ENCODE measurements at regions not wholly inside any gene's neighbourhood (a gene's known extent, or its start where the extent isn't known, plus 50 kb on each side); places are given as distances from the start of the nearest gene placed in this dataset.
"Not testable (repeated sequence)": the region's sequence is repeated elsewhere in the genome, so short reads cannot be mapped to it uniquely, and the experiment has no call there.

DNA sequence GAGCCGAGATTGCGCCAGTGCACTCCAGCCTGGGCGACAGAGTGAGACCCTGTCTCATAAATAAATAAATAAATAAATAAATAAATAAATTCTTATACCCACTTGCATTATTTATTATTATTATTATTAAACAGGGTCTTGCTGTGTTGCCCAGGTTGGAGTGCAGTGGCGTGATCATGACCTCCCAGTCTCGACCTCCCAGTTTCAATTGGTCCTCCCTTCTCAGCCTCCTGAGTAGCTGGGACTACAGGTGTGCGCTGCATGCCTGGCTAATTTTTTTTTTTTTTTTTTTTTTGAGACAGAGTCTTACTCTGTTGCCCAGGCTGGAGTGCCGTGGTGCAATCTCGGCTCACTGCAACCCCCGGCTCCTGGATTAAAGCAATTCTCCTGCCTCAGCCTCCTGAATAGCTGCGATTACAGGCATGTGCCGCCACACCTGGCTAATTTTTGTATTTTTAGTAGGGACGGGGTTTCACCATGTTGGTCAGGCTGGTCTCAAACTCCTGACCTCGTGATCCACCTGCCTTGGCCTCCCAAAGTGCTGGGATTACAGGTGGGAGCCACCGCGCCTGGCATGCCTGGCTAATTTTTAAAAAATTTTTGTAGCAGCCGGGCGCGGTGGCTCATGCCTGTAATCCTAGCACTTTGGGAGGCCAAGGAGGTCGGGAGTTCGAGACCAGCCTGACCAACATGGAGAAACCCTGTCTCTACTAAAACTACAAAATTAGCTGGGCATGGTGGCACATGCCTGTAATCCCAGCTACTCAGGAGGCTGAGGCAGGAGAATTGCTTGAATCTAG lies 150.2 kb downstream of the SEC14L1 start:
- not testable (repeated sequence) for DNase-seq

DNA sequence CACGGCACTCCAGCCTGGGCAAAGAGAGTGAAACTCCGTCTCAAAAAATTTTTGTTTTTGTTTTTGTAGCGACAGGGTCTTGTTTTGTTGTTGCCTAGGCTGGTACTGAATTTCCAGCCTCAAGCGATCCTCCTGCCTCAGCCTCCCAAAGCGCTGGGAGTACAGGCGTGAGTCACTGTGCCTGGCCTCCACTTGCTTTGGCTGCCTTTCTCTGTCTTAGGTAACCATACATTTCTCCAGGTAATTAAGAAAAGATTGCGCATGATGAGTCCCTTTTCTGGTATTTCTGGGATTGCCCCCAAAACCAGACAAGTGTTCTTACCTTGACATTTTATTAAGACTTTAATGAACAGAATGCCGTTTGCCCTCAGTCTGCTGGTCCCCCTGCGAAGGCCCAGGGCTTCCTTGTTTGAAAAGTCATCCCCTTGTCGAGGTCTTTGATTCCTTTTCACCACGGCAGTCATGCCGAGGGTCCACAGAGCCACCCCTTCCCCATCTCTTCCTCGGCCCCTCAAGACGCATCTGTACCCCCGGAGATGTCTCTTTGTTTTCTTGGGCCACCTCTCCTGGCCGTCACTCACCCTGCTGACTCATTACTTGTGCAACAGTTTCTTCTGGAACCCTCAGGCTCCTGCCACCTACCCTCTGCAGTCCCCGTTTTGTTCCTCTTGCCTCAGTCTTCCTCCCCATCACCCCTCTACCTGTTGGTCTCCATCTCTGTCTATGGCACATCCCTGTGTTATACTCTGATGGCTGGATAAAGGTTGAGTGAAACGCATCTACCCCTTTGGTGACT lies 151.0 kb downstream of the SEC14L1 start:
- no peak for DNase-seq

DNA sequence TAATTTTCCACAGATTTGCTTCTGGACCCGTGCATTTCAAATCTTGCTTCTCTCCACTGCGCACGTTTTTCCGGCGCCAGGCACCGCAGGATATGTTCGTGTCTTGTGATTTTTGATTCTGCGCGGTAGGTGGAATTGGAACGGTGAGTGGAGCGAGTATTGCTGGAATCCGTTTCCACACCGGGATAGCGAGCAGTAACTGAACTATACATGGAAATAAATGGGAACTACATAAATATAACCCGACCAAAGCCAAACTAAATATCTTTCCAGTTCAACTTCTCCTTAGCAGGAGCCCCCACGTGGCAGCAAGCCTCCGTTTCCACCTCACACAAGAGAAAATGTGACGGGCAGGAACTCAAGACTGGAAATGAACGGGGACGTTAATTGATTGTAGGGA lies 154.0 kb downstream of the SEC14L1 start:
- no peak for DNase-seq

DNA sequence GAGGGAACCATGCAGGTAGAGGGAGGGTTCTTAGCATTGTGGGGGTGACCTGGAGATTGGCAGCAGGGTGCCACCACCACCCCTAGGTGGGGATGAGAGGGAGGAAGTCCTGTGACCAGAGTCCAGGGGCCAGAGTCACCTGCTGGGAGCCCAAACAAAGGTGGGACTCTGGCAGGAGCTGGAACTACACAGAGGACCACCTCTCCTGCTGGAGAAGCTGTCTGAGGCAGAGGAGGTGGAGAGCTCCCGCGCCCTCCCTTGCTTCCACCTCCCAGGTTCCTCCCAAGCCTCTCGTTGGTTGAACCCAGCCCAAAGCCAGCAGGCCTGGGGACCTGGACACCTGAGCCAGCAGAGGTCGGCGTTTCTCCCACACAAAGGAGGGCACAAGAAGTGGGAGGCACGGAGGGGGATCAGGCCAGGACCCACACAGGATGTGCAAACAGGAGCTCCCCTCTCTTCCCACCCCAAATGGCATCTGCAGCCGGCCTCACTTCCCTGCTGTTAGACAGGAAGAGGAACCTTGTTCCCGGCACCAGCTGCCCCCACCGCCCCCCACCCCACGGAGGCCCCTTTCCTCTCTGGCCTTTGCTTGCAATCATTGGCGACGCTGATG lies 154.6 kb downstream of the SEC14L1 start:
- DNase-seq: no peak

DNA sequence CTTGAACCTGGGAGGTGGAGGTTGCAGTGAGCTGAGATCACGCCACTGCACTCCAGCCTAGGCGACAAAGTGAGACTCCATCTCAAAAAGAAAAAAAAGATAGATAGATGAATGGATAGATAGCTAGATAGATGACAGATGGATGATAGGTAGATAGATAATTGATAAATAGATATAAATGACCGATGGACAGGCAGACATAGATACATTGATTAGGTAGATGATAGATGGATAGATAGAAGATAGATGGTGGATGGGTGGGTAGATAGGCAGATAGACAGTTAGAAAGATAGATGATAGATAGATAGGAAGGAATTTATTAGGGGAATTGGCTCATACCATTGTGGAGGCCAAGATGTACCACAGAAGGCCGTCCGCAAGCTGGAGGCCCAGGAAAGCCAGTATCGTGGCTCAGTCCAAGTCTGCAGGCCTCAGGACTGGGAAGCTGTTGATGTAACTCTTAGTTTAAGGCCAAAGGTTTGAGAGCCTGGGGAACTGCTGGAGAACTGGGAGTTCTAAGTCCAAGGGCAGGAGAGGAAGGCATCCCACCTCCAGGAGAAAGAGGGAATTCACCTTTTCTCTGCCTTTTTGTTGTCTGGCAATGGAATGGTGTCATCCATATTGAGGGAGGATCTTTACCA lies 156.1 kb downstream of the SEC14L1 start:
- DNase-seq: no peak

DNA sequence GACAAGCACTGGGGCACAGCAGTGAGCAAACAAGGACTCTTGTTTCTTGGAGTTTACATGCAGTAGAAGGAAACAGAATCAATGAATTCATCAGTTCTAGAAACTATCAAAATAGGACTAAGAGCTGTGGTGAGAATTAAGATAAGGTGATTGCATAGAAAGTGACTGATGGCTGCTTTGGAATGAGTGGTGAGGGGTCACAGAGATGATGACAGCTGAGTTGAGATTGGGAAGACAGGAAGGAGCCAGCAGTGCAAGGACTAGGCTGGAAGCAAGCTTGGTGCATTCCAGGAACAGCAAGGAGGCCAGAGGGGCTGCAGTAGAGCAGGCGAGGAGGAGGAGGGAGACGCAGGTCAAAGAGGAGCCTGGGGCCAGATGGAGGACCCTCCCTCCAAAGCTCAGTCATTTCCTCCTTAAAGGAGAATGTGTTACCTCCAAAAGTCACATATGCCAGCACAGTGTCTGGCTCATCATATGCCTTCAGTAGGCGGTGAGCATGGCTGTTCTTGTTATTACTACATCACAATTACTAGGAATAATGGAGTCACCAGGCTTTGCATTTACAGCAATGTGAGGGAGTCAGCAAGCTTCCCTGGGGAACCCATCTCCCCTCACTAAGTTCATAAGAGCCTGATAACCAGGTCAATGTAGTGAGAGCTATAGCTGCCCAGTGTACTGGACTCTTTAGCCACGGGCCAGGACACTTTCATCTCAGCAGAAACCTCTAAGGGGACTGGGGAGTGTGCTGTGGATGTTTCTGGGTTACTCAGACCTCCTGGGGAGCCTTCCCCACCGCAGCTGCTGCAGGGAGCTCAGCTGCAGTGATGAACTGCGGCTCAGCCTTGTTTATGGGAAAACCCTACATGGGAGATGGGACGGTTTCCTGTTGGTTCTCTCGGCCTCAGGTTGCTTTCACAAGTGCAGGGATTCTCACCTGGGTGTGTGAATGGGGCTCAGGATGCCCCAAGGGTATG lies 157.2 kb downstream of the SEC14L1 start:
- no peak for DNase-seq

DNA sequence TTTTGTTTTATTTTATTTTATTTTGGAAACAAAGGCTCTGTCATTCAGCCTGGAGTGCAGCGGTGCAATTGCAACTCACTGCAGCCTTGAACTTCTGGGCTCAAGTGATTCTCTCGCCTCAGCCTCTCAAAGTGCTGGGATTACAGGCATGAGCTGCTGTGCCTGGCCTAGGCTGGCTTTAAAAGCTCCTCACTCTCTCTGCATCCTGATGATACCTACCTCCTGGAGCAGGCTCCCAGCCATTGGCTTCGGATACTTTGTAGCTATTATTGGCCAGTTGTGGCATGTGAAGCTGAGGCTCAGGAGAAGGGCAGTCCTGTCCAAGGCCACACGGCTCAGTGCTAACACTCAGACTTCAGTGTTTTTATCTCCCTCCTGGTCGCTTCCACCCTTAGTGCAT lies 158.0 kb downstream of the SEC14L1 start:
- DNase-seq: no peak

DNA sequence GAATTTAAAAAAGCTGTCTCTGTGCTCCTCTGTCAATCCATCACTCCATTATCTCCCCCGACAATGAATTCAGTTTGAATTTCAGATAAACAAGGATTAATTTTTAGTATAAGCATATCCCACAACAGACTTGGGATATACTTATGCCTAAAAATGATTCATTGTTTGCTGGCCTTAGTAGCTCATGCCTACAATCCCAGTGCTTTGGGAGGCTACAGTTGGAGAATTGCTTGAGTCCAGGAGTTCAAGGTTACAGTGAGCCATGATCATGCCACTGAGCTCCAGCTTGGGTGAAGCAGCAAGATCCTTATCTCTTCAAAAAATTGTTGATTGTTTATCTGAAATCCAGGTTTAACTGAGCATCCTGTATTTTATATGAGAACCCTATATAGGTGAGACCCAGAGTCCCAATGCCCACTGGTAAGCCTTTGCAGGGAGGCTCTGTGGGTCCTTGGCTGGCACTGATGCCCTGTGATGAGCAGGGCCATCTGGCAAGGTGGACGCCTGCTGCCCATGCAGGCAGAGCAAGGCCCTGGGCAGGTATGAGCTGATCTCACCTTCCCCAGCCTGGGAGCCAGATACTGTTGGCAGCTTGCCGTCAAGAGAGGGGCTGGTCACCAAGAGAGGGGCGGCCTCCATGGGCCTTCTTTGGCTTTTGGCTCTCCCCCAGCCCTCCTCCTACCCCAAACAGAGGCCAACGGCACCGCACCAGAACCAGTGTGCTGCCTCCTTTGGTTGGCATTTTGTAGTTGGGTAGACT lies 158.7 kb downstream of the SEC14L1 start:
- no peak for DNase-seq

DNA sequence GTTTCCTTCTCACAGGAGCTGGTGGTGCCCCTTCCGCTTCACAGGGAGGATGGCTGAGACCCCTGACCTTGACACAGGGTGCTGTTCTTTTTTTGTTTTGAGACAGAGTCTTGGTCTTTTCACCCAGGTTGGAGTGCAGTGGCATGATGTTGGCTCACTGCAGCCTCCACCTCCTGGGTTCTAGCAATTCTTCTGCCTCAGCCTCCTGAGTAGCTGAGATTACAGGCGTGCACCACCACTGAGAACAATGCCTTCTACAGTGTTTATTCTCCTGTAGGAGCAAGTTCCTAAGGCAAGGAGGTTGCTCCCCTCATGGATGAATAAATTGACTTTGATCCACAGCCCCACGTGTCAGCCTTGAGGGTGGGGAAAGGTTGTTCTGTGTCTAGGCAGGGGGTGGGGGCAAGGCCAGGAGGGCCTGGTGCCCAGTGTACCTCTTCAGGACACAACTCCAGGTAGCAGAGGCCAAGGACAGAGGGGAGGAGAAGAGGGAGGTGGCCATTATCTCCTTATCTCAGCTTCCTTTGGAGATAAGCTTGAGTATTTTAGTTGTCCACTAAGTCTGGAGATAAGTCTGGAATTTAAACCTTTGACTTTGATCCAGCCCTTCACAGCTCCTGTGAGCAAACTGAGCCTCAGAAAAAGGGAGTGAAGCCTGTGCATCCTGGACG lies 159.4 kb downstream of the SEC14L1 start:
- DNase-seq: no peak

DNA sequence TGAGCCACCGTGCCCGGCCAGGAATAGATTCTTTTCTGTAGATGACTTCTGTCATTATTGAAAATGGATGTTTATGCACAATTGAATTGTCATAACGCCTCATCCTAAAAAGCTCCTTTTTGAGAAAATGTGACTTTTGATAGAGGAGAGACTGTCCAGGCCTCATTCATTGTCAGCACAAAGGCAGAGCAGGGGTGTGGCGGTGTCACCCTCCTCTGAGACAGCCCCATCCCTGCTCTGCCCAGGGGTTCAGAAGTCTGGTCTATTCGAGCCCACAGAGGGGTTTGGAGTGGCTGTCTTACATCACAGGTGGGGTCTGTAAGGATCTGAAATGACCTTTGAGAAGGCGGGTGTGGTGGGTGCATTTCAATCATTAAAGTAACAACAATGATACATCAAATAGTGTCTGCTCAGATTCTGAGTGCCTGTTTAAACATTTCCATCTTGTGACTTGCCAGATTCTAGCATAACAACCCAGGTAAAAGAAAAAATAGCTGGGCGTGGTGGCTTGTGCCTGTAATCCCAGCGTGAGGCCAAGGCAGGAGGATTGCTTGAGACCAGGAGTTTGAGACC lies 161.0 kb downstream of the SEC14L1 start:
- no peak for DNase-seq

DNA sequence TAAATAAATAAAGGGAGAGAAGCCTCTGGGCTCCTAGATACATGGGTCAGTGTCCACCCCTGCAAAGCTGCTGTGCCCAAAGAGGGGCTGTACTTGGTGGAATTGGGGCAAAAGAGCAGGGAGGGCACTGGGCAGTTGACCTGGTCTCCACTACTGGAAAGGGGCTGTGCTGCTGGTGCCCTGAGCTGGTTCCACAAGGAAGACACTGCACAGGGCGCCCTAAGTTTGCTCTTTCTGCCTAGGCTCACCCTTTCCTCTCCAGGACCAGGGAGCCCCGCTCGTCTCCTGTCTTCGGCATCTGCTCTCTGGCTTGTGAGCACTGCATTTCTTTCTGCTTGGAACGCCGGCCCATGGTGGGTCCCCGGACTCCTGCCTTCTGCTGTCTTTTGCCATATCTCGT lies 161.9 kb downstream of the SEC14L1 start:
- no peak for DNase-seq

DNA sequence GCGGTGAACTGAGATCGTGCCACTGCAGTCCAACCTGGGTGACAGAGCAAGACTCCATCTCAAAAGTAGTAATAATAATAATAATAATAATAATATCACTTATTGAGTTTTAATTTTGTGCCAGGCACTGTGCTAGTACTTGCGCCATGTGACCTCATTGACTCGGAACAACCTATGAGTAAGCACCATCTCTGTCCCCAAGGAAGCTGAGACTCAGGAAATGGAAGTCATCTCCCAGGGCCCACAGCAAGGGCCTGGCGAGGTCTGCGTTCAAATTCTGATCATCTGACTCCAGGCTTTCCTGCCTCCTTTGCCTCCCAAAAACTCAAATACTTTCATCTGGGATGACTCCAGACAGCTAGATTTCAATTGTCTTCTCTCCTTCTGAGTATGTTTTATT lies 162.9 kb downstream of the SEC14L1 start:
- DNase-seq: no peak

DNA sequence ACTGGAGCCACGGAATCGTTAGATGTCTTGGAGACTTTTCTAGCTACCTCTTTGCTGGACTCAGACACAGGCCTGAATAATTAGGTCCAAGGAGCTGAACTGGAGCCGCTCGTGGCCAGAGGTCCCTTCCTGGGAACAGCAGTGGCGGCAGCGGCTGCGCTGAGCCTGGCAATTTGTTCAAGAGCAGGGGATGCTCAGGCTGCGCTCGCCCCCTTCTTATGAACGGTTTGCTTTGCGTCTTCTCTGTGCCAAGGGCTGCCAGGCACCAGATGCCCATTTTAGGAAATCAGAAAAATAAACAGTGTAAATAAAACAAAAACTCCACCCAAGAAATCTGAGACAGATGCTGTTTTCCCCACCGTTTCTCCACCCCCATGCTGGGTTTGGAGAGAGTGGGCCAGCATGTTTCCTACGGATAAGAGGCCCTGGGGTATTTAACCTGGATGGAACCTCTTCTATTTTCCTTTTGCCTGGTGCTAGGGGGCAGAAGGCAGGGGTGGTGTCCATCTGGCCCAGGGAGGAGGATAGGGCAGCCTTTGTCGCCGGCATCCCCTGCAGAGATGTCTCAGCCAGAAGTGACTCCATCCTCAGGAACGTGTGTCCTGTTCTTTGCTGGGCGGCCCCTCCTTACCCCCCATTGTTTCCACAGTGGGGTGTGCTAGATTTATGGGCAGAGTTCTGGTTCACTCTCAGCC lies 163.4 kb downstream of the SEC14L1 start:
- no peak for DNase-seq

DNA sequence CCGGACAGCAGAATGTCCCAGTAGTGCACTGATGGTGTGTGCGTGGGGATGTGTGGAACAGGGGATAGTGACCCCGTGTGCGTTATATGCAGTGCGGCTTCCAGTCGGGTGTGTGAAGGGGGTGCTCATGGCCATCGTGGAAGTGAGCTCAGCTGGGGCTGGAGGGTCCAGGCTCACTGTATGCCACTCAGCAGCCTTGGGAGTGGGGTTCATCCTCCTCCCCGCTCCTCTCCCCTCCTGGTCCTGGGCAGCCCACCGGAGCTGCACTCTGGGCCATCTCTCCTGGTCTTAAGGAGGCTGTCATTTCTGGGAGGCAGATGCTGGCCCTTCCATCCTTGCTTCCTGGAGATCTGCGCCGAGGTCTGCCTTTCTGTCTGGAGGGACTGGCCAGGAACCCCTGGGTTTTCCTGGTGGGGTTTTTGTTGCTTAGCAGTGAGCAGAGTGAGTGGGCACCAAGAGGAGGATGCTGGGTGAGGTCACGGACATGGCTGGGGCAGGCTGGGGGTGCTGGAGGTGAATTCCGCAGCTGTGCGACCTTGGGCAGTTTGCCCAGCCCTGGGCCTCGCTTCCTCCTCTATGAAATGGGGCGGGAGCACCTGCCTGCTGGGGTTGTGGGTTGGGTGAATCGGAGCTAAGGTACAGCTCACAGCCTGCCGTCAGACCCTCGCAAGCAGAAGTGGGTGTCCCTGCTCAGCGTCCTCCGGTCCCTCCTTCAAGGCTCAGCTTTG lies 164.1 kb downstream of the SEC14L1 start:
- DNase-seq: no peak

DNA sequence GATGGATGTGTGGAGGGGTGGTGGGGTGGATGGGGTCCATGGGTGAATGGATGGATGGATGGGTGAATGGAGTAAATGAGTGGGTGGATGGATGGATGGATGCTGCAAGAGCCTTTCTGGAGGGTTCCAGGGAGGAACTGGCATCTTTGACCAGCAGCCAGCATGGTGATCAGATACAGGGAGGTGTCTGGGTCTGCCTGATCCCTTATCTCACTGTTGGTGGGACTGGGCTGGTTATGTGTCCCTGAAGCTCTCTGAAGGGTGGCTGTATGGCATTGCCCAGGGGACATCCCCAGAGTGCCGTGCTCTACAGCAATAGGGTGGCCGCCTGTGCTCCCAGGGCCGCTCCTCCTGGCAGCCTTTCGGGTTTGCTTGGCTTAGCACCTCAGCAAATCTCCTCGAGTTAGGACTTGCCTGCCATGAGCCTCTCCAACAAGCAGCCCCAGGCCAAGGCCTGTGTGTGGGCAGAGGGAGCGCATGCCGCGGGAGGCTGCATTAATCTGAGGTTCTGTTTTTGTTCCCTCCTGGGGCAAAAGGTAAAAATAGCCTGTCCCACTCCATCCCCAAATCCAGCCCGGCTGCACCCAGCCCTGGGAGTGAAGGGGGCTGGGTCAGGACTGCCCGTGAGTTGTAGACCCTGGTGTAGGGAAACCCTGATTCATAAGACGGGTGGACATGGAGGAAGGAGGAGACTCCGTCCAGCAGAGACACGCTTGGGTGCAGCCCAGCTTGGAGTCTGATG lies 165.4 kb downstream of the SEC14L1 start:
- DNase-seq: no peak

DNA sequence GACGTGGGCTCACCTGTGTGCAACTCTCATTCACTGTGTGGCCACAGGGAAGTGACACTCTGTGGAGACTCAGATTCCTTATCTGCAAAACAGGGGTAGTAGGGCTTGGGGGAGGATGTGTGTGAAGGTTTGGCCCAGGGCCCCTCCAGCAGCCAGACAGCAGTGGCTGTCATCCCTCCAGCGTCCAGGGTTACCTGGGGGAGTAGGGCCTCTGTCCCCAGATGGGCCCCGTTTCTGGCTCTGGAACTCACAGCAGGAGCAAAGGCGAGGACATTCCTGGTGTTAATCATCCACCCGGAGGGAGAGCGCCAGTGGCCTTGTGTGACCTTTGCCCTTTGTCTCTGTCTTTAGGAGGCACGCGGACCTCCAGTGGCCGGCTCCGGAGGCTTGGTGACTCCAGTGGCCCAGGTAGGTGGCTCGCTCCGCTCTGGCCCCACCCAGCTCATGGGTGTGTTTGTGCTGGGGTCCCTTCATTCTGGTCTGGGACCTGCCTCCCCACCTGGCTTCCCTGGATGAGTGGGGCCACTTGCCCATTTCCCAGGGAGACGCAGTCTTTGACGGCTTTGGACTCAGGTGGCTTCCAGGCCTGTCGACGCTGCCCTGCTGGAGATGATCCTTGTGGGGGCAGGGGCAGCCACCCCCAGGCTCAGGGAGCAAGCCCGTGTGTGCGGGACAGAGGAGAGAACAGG lies 166.2 kb downstream of the SEC14L1 start:
- no peak for DNase-seq

DNA sequence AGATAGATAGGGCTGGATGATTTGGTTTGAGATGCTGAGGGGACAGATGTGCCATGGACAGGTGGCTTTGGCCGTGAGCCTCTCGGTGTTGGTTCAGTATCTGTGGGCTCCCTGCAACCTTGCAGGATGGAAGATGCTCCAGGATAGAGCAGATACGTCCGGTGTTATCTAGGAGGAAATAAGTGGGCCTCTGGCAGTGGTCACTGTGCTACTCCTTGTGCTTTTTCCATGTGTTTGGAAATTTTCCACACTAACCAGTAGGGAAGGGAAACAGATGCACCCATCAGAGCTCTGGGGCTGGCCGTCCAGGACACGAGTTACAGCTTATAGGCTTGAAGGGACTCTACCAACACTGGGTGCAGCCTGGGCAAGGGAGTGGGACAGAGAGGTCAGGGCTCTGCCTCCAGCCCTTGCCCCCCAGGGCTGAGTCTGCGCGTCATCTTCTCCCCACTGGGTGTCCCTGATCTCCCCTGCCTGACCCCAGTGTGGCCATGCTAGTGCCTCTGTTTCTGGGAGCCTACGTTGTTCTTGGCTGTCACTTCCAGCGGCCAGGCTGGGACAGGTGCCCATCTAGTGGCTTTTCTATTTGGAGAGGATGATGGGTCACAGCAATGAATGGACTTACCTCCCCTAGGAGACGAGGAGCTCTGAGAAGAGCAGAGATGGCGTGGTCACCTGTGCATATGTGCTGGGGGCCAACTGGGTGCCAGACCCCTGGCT lies 166.9 kb downstream of the SEC14L1 start:
- DNase-seq: no peak

All from right hindlimb (tissue), 1 donor.